Right lobe of liver (tissue), 6 donors: ENCODE measurements at regions not wholly inside any gene's neighbourhood (a gene's known extent, or its start where the extent isn't known, plus 50 kb on each side); places are given as distances from the start of the nearest gene placed in this dataset.
"Not testable (repeated sequence)": the region's sequence is repeated elsewhere in the genome, so short reads cannot be mapped to it uniquely, and the experiment has no call there.

Experiments used
- ATAC-seq, 4 donors: fragments of 200-7000 bp; cut with Tn5 transposase; one replicate each; pipeline ENCODE4 v1.9.1; 2020; ENCODE audit warnings: mild to moderate bottlenecking in 4 of 4, moderate library complexity in 4 of 4
- DNase-seq, 3 donors: peaks; one replicate each; pipeline ENCODE4 v3.0.0-alpha.2; 2020
- H3K27ac ChIP-seq, 3 donors: fragments of 200-600 bp; one replicate each; pipeline ENCODE4 v1.8.0; 2022
- H3K27me3 ChIP-seq, 2 donors: fragments of 200-600 bp; one replicate each; pipeline ENCODE4 v1.8.0; 2022
- H3K36me3 ChIP-seq, 4 donors: fragments of 200-600 bp; sonication (generic) in 1 of 4; one replicate each; pipeline versions ENCODE4 v1.5.1 to v1.8.0; 2017 to 2022; ENCODE audit warnings: control low read depth in 1 of 4
- H3K4me1 ChIP-seq, 4 donors: fragments of 200-600 bp; sonication (generic) in 1 of 4; one replicate each; pipeline versions ENCODE4 v1.5.1 to v1.8.0; 2017 to 2022; ENCODE audit warnings: control low read depth in 1 of 4
- H3K4me3 ChIP-seq, 3 donors: fragments of 200-600 bp; one replicate each; pipeline ENCODE4 v1.8.0; 2022
- H3K9me3 ChIP-seq, 4 donors: fragments of 200-600 bp; sonication (generic) in 1 of 4; one replicate each; pipeline versions ENCODE4 v1.5.1 to v1.8.0; 2017 to 2022; ENCODE audit warnings: control low read depth in 1 of 4
- CTCF ChIP-seq, 4 donors: fragments of 200-600 bp in 3 of 4; fragments of 450-650 bp in 1 of 4; IDR thresholded peaks; one replicate each; pipeline versions ENCODE4 v1.5.1 to v1.8.0; 2016 to 2022; ENCODE audit warnings: antibody characterized with exemption in 4 of 4, mild to moderate bottlenecking in 2 of 4
- POLR2A ChIP-seq: fragments of 450-650 bp; IDR thresholded peaks from one replicate; pipeline ENCODE4 v1.6.1; 2017; ENCODE audit warnings: antibody characterized with exemption, mild to moderate bottlenecking
- WGBS: methylation state at CpG from one replicate; pipeline ENCODE4 v1.1.6; 2018; ENCODE audit warnings: low coverage, low lambda C conversion rate; ENCODE audit not compliant: insufficient coverage; ENCODE audit errors: missing lambda C conversion rate; 5-methylcytosine and 5-hydroxymethylcytosine counted together
- intact Hi-C, 2 donors: fragments of 100-400 bp; cut with DNase I; formaldehyde crosslinking; loops; one replicate each; pipeline versions ENCODE4 v1.11.2 to v1.14.1; 2022
- donor health status: DM: no; HTN: yes; CAD: no.
- donor health status: DM: no; HTN: no; CAD: no.
- donor health status: DM: no; HTN: no; CAD: no.
- donor health status: DM: no; HTN: yes; CAD: no.
- donor health status: DM: no; HTN: yes; CAD: no.

GRCh38 chr11:43177975-43178374 is 133.8 kb upstream of the API5 start:
- DNase-seq (no peak), ATAC-seq (no peak)
- Histone ChIP-seq H3K4me1 (no peaks in the 10 kb centered on the region), H3K27ac (no peak overlapping the region), H3K9me3 (no peaks in the 10 kb centered on the region), H3K27me3 (no peaks in the 10 kb centered on the region), H3K4me3 (no peak overlapping the region), H3K36me3 (no peaks in the 10 kb centered on the region)
- intact Hi-C loops: no loop called here
- no peak for TF ChIP-seq POLR2A
- no peak for TF ChIP-seq CTCF (IDR thresholded peaks at IDR 0.05)
- 49% methylated on average over 3 of the region's 3 CpGs for WGBS

GRCh38 chr11:43194459-43194858 is 117.3 kb upstream of the API5 start:
- H3K9me3 ChIP-seq, H3K36me3 ChIP-seq, intact Hi-C loops: not testable (repeated sequence)

GRCh38 chr11:43197379-43197778 is 114.4 kb upstream of the API5 start:
- intact Hi-C loops: no loop called here
- no peaks in the 10 kb centered on the region for H3K9me3 ChIP-seq
- ATAC-seq (no peak), DNase-seq (no peak)
- H3K27me3 ChIP-seq: no peaks in the 10 kb centered on the region
- no peak overlapping the region for H3K4me3 ChIP-seq
- H3K4me1 ChIP-seq: no peaks in the 10 kb centered on the region
- TF ChIP-seq POLR2A: no peak
- TF ChIP-seq CTCF (IDR thresholded peaks at IDR 0.05): no peak
- H3K36me3 ChIP-seq: no peaks in the 10 kb centered on the region
- H3K27ac ChIP-seq: no peak overlapping the region
- whole genome bisulfite sequencing: 40% methylated on average over 1 of the region's 1 CpG

More at GRCh38 chr11:43194459-43194858, 117.3 kb upstream of the API5 start:
- not testable (repeated sequence) for ATAC-seq, H3K4me3 ChIP-seq, H3K27me3 ChIP-seq, DNase-seq, H3K27ac ChIP-seq, H3K4me1 ChIP-seq

- no peaks in the 10 kb centered on the region for H3K4me1 ChIP-seq
- TF ChIP-seq POLR2A (no peak), CTCF (IDR thresholded peaks at IDR 0.05) (no peak)
- no peak overlapping the region for H3K4me3 ChIP-seq
- no peak for ATAC-seq
- 38% methylated on average over 1 of the region's 1 CpG for WGBS
- H3K27ac ChIP-seq: no peak overlapping the region
- H3K27me3 ChIP-seq: no peaks in the 10 kb centered on the region
- no peaks in the 10 kb centered on the region for H3K9me3 ChIP-seq
- intact Hi-C loops: no loop called here
- no peaks in the 10 kb centered on the region for H3K36me3 ChIP-seq
- DNase-seq: no peak
Observed at GRCh38 chr11:43200031-43200430, 111.8 kb upstream of the API5 start.

GRCh38 chr11:43212279-43212678 is 99.5 kb upstream of the API5 start:
- Histone ChIP-seq H3K4me1 (no peaks in the 10 kb centered on the region), H3K4me3 (no peak overlapping the region), H3K27me3 (no peaks in the 10 kb centered on the region), H3K36me3 (no peaks in the 10 kb centered on the region), H3K9me3 (no peaks in the 10 kb centered on the region), H3K27ac (no peak overlapping the region)
- no CpG with 5 or more reads among the region's 10 CpGs for WGBS
- intact Hi-C loops: no loop called here
- DNase-seq: no peak
- ATAC-seq: no peak
- no peak for TF ChIP-seq POLR2A
- TF ChIP-seq CTCF (IDR thresholded peaks at IDR 0.05): no peak
